T-helper 2 cell treated with Interferon-gamma antibody and Interleukin-4, amounts not matched to agents 5 μg/mL and 100 μg/mL, for 36 hours (primary cell): ENCODE measurements at regions not wholly inside any gene's neighbourhood (a gene's known extent, or its start where the extent isn't known, plus 50 kb on each side); places are given as distances from the start of the nearest gene placed in this dataset.

Experiments
- DNase-seq: peaks from one replicate; pipeline ENCODE4 v3.0.0; 2021; ENCODE audit warnings: low spot score
- H3K27ac Mint-ChIP-seq: one replicate; pipeline ENCODE4 v1.8.0; 2021; ENCODE audit warnings: mild to moderate bottlenecking, mixed read lengths
- H3K27me3 Mint-ChIP-seq: one replicate; pipeline ENCODE4 v1.8.0; 2021; ENCODE audit warnings: low read depth, mixed read lengths
- H3K36me3 Mint-ChIP-seq: one replicate; pipeline ENCODE4 v1.8.0; 2021; ENCODE audit warnings: low read depth, mixed read lengths
- H3K4me1 Mint-ChIP-seq: one replicate; pipeline ENCODE4 v1.8.0; 2021; ENCODE audit warnings: low read depth, mixed read lengths
- H3K4me3 Mint-ChIP-seq: one replicate; pipeline ENCODE4 v1.8.0; 2022; ENCODE audit warnings: mild to moderate bottlenecking, moderate library complexity, mixed read lengths
- H3K9me3 Mint-ChIP-seq: one replicate; pipeline ENCODE4 v1.8.0; 2021; ENCODE audit warnings: mixed read lengths

- Mint-ChIP-seq H3K27me3 (no peaks in the 10 kb centered on the region), H3K4me1 (peaks cover 5% of the 10 kb centered on the region), H3K9me3 (no peaks in the 10 kb centered on the region), H3K36me3 (peaks cover 1% of the 10 kb centered on the region), H3K27ac (no peak overlapping the region), H3K4me3 (no peak overlapping the region)
- no peak for DNase-seq
These were observed 147.5 kb downstream of the CRYBB2 start for GRCh38 chr22:25366876-25367466.

GRCh38 chr22:25367756-25368155, 148.3 kb downstream of the CRYBB2 start:
- H3K36me3 Mint-ChIP-seq = peaks cover 4% of the 10 kb centered on the region
- H3K4me1 Mint-ChIP-seq = peaks cover 3% of the 10 kb centered on the region
- H3K27me3 Mint-ChIP-seq = no peaks in the 10 kb centered on the region
- H3K4me3 Mint-ChIP-seq = no peak overlapping the region
- DNase-seq = no peak
- H3K27ac Mint-ChIP-seq = no peak overlapping the region
- H3K9me3 Mint-ChIP-seq = no peaks in the 10 kb centered on the region

DNA sequence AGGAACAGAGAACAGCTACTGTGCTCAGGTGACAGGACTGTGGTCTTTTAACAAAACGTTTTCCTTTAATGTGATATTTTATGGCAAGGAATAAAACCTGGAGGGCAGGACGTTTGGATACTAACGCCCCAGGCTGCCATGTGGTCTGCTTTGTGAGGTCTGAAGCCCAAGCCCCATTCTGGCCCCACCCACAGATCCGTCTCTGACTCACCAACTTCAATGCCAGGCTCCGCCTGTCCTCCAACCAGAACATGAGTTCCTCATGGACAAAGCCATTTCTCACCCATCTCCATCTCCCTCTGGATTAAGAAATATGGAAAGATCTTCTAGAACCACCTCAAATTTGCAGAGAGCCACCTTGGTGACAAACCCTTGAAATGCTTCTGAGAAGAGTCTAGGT, 148.8 kb downstream of the CRYBB2 start:
- Mint-ChIP-seq H3K4me1 (peaks cover 3% of the 10 kb centered on the region), H3K27me3 (no peaks in the 10 kb centered on the region), H3K27ac (peak overlapping the region; percentile 8), H3K4me3 (no peak overlapping the region), H3K36me3 (peaks cover 5% of the 10 kb centered on the region), H3K9me3 (no peaks in the 10 kb centered on the region)
- no peak for DNase-seq

DNA sequence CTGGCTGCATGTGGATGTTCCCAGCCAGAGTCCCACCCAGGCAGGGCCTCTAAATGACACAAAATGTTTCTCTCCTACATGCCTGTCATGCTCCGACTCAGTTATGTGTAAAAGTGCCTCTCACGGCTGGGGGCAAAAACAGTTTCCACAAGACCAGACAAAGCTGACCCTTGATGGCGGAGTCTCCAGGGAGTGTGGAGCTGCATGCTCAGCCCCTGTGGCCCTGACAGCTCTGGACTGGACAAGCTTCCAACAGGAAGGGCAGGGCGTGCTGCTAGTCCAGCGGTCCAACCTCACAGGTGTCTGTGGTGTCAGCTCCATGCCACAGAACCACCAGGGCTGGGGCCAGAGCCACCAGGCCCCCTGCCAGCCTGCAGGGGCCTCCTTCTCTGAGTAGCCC, 149.6 kb downstream of the CRYBB2 start:
- no peak overlapping the region for H3K27ac Mint-ChIP-seq
- peaks cover 6% of the 10 kb centered on the region for H3K36me3 Mint-ChIP-seq
- no peak overlapping the region for H3K4me3 Mint-ChIP-seq
- no peaks in the 10 kb centered on the region for H3K27me3 Mint-ChIP-seq
- no peaks in the 10 kb centered on the region for H3K9me3 Mint-ChIP-seq
- DNase-seq = no peak
- peaks cover 3% of the 10 kb centered on the region for H3K4me1 Mint-ChIP-seq

GRCh38 chr22:25370322-25370721, 150.9 kb downstream of the CRYBB2 start:
- H3K27ac Mint-ChIP-seq = no peak overlapping the region
- peaks cover 10% of the 10 kb centered on the region for H3K36me3 Mint-ChIP-seq
- no peak for DNase-seq
- H3K27me3 Mint-ChIP-seq = no peaks in the 10 kb centered on the region
- H3K4me3 Mint-ChIP-seq = no peak overlapping the region
- H3K4me1 Mint-ChIP-seq = peaks cover 6% of the 10 kb centered on the region
- no peaks in the 10 kb centered on the region for H3K9me3 Mint-ChIP-seq

DNA sequence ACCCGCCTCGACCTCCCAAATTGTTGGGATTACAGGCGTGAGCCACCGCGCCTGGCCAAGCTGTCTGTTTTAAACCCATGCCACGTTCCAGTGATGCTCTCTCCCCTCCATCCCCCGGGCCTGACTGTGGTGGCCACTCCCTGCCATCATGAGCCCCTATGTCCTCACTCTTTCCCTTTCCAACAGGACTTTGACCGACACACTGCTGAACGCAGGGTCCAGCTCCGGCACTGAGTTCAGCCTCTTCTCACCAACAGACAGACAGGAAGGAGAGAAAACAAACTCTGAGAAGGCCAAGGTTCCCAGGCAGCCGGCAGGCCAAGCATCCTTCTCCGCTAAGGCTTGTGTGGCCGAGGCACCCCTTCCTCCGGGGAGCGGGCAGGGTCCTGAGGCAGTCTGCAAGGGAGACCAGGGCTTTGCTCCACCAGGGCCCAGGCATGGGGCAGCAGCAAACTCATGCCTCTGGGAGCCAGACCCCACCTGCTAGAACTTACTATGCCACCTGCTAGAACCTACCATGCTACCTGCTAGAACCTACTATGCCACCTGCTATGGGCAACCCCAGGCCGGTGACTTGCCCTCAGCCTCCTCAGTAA, 152.7 kb downstream of the CRYBB2 start:
- H3K4me3 Mint-ChIP-seq = no peak overlapping the region
- no peak overlapping the region for H3K27ac Mint-ChIP-seq
- H3K9me3 Mint-ChIP-seq = no peaks in the 10 kb centered on the region
- H3K36me3 Mint-ChIP-seq = peaks cover 10% of the 10 kb centered on the region
- no peaks in the 10 kb centered on the region for H3K27me3 Mint-ChIP-seq
- peaks cover 6% of the 10 kb centered on the region for H3K4me1 Mint-ChIP-seq
- no peak for DNase-seq

GRCh38 chr22:25373961-25374360, 154.5 kb downstream of the CRYBB2 start:
- Mint-ChIP-seq H3K9me3 (no peaks in the 10 kb centered on the region), H3K4me1 (peaks cover 6% of the 10 kb centered on the region), H3K36me3 (peaks cover 16% of the 10 kb centered on the region), H3K4me3 (no peak overlapping the region), H3K27ac (no peak overlapping the region), H3K27me3 (no peaks in the 10 kb centered on the region)
- no peak for DNase-seq

DNA sequence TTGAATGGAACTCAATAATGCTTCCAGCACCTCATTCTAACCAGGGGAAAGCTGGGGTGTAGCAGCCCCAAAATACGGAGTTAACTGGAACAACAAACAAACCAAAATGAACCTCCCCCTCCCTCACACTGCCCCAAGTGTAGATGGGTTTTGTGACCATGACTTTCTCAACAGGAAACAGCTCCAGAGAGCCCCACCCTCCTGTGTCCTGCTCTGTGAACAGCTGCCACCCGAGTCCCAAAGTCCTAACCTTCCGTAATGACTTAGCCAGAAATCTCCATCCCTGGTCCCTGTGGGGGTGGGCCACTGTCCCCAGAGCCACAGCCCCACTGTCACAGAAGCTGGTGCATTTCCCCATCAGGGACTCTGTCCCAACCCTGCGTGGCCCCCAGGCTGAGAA, 155.4 kb downstream of the CRYBB2 start:
- H3K36me3 Mint-ChIP-seq = peaks cover 16% of the 10 kb centered on the region
- DNase-seq = no peak
- peak overlapping the region; percentile 63 for H3K27ac Mint-ChIP-seq
- no peaks in the 10 kb centered on the region for H3K9me3 Mint-ChIP-seq
- H3K4me3 Mint-ChIP-seq = no peak overlapping the region
- peaks cover 6% of the 10 kb centered on the region for H3K4me1 Mint-ChIP-seq
- H3K27me3 Mint-ChIP-seq = no peaks in the 10 kb centered on the region

- H3K27ac Mint-ChIP-seq = no peak overlapping the region
- H3K4me1 Mint-ChIP-seq = peaks cover 6% of the 10 kb centered on the region
- peaks cover 19% of the 10 kb centered on the region for H3K36me3 Mint-ChIP-seq
- no peak for DNase-seq
- H3K27me3 Mint-ChIP-seq = no peaks in the 10 kb centered on the region
- H3K4me3 Mint-ChIP-seq = no peak overlapping the region
- H3K9me3 Mint-ChIP-seq = no peaks in the 10 kb centered on the region
These were observed 156.2 kb downstream of the CRYBB2 start for GRCh38 chr22:25375683-25376082.

DNA sequence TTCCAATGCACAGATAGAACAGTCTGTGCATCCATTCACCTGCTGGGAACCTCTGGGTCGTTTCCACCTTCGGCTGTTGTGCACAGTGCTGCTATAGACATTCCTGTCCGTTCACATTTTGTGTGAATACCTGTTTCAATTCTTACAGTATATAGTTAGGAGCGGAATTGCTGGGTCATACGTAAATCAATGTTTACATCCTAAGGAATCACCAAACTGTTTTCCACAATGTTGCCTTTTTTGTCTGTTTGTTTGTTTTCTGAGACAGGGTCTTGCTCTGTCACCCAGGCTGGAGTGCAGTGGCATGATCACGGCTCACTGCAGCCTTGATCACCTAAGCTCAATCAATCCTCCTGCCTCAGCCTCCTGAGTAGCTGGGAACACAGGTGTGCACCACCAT, 158.3 kb downstream of the CRYBB2 start:
- Mint-ChIP-seq H3K36me3 (peaks cover 17% of the 10 kb centered on the region), H3K4me3 (no peak overlapping the region), H3K27ac (no peak overlapping the region), H3K4me1 (peaks cover 9% of the 10 kb centered on the region), H3K9me3 (no peaks in the 10 kb centered on the region), H3K27me3 (no peaks in the 10 kb centered on the region)
- DNase-seq = no peak

- H3K9me3 Mint-ChIP-seq = no peaks in the 10 kb centered on the region
- H3K27ac Mint-ChIP-seq = no peak overlapping the region
- H3K4me3 Mint-ChIP-seq = no peak overlapping the region
- no peaks in the 10 kb centered on the region for H3K27me3 Mint-ChIP-seq
- H3K36me3 Mint-ChIP-seq = peaks cover 11% of the 10 kb centered on the region
- DNase-seq = no peak
- peaks cover 3% of the 10 kb centered on the region for H3K4me1 Mint-ChIP-seq
These were observed 160.8 kb downstream of the CRYBB2 start for GRCh38 chr22:25380122-25380747.

GRCh38 chr22:25382762-25383161, 163.3 kb downstream of the CRYBB2 start:
- no peak for DNase-seq

GRCh38 chr22:25383278-25383820, 163.9 kb downstream of the CRYBB2 start:
- no peak overlapping the region for H3K27ac Mint-ChIP-seq
- no peaks in the 10 kb centered on the region for H3K9me3 Mint-ChIP-seq
- no peak for DNase-seq
- H3K27me3 Mint-ChIP-seq = no peaks in the 10 kb centered on the region
- peaks cover 27% of the 10 kb centered on the region for H3K4me1 Mint-ChIP-seq
- H3K4me3 Mint-ChIP-seq = no peak overlapping the region
- H3K36me3 Mint-ChIP-seq = peaks cover 4% of the 10 kb centered on the region

More at GRCh38 chr22:25382762-25383161, 163.3 kb downstream of the CRYBB2 start:
- H3K4me3 Mint-ChIP-seq = no peak overlapping the region
- H3K36me3 Mint-ChIP-seq = peaks cover 5% of the 10 kb centered on the region
- peaks cover 24% of the 10 kb centered on the region for H3K4me1 Mint-ChIP-seq
- H3K27ac Mint-ChIP-seq = no peak overlapping the region
- no peaks in the 10 kb centered on the region for H3K27me3 Mint-ChIP-seq
- no peaks in the 10 kb centered on the region for H3K9me3 Mint-ChIP-seq

- Mint-ChIP-seq H3K27me3 (no peaks in the 10 kb centered on the region), H3K4me1 (peaks cover 32% of the 10 kb centered on the region), H3K27ac (peak overlapping the region; percentile 45), H3K4me3 (no peak overlapping the region), H3K9me3 (no peaks in the 10 kb centered on the region), H3K36me3 (peaks cover 4% of the 10 kb centered on the region)
- no peak for DNase-seq
These were observed 164.5 kb downstream of the CRYBB2 start for GRCh38 chr22:25383892-25384291.
